ENCODE measurements at regions not wholly inside any gene's neighbourhood (a gene's known extent, or its start where the extent isn't known, plus 50 kb on each side); places are given as distances from the start of the nearest gene placed in this dataset.

DNA sequence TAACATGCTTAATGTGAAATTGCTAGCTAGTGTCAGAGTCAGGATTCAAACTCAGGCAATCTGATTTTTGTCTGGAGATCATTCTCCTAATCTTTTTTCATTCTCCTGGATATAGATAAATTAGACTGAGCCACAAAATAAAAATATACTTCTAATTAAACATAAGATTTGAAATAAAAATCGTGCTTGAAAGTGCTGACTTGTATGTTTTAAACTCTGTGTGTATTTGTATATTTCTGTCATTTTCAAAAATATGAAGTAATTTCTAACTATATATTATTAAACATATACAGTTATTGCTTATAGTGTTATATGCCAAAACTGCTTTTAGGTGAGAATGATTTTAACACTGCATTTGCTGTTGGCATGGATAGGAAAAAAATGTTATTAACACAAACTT is 239.4 kb downstream of the KCNJ2 start:
- Histone ChIP-seq H3K27me3 (no peaks in the 10 kb centered on the region), H3K27ac (no peak overlapping the region), H3K4me3 (no peak overlapping the region), H3K4me1 (peaks cover 0 to 6% (median 0%) of the 10 kb centered on the region in 4 donors), H3K9me3 (no peaks in the 10 kb centered on the region), H3K36me3 (no peaks in the 10 kb centered on the region)
- DNase-seq, result no peak
- TF ChIP-seq, protein P1, sequence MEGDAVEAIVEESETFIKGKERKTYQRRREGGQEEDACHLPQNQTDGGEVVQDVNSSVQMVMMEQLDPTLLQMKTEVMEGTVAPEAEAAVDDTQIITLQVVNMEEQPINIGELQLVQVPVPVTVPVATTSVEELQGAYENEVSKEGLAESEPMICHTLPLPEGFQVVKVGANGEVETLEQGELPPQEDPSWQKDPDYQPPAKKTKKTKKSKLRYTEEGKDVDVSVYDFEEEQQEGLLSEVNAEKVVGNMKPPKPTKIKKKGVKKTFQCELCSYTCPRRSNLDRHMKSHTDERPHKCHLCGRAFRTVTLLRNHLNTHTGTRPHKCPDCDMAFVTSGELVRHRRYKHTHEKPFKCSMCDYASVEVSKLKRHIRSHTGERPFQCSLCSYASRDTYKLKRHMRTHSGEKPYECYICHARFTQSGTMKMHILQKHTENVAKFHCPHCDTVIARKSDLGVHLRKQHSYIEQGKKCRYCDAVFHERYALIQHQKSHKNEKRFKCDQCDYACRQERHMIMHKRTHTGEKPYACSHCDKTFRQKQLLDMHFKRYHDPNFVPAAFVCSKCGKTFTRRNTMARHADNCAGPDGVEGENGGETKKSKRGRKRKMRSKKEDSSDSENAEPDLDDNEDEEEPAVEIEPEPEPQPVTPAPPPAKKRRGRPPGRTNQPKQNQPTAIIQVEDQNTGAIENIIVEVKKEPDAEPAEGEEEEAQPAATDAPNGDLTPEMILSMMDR (IDR thresholded peaks at IDR 0.05), result no peak
- no peak for TF ChIP-seq POLR2A (IDR thresholded peaks at IDR 0.05)

DNA sequence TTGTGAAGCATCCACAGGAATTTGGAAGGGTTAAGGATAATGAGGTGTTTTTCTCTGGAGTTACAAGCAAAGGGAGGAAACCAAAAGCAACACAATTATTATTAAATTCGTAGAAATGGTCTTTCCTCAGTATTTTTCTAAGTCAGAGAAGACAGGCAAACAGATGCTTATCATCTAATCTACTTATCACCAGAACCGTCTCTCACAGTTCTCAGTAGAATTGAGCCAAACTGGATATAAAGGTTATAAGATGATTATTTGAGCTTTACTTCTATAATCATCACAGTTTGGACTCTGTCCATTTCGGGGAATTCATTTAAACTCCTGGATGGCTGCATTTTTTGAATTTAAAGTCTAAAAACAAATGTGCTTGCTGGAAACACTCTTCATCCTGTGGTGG is 245.0 kb downstream of the KCNJ2 start:
- no peaks in the 10 kb centered on the region for H3K4me1 ChIP-seq
- no peaks in the 10 kb centered on the region for H3K36me3 ChIP-seq
- no peaks in the 10 kb centered on the region for H3K9me3 ChIP-seq
- H3K27ac ChIP-seq, result no peak overlapping the region
- H3K27me3 ChIP-seq, result no peaks in the 10 kb centered on the region
- H3K4me3 ChIP-seq, result no peak overlapping the region
- no peak for TF ChIP-seq POLR2A (IDR thresholded peaks at IDR 0.05)
- TF ChIP-seq, protein P1 (IDR thresholded peaks at IDR 0.05), result no peak
- DNase-seq, result no peak

DNA sequence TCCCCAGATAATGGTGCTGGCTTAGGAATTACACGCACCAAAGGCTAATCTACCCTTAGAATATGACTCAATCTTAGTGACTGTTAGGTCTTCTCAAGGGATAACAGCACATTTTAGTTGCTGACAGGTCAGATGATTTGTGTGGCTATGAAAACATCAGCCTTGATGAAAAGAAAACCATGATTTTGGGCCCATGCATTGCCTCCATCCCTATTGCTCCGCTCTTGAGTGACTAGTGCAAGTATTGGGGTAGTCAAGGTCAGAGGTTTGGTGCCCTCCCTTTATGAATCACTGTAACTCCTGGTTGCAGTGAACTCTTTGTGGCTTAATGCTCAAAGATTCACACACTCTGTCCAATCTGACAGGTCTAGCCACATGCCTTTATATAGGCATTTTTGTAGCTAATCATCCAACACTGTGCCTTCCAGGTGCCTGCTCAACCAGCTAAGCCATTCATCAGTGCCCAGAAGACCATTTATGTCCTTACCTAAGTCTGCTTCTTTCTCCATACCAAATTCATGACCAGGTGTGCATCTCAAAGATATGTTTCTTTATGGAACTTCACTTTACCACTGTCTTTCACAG is 251.6 kb downstream of the KCNJ2 start:
- TF ChIP-seq, protein P1 (IDR thresholded peaks at IDR 0.05), result no peak
- TF ChIP-seq POLR2A (IDR thresholded peaks at IDR 0.05), result no peak
- DNase-seq, result no peak
- no peak overlapping the region for H3K27ac ChIP-seq
- no peaks in the 10 kb centered on the region for H3K4me1 ChIP-seq
- H3K36me3 ChIP-seq, result no peaks in the 10 kb centered on the region
- H3K27me3 ChIP-seq, result no peaks in the 10 kb centered on the region
- H3K9me3 ChIP-seq, result no peaks in the 10 kb centered on the region
- H3K4me3 ChIP-seq, result no peak overlapping the region

DNA sequence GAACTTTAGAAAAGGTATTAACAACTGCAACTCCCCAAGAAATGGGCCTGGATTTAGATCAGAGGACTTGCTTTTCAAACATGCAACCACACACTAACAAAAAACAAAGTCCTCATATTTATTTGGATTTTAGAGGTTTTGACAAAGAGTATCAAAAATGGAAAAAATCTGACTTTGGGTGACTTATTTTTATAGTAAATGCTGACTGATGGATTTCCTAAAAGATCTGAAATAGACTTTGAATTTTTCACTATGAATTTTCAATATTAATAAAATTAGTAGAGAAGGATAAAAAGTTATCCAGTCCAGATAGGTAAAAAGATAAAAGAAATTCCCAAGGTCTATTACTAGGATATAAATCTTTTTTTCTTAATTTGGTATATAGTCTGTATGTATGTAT is 253.5 kb downstream of the KCNJ2 start:
- no peaks in the 10 kb centered on the region for H3K27me3 ChIP-seq
- TF ChIP-seq, protein P1 (IDR thresholded peaks at IDR 0.05), result no peak
- no peak for TF ChIP-seq POLR2A (IDR thresholded peaks at IDR 0.05)
- no peaks in the 10 kb centered on the region for H3K9me3 ChIP-seq
- H3K27ac ChIP-seq, result no peak overlapping the region
- no peak overlapping the region for H3K4me3 ChIP-seq
- H3K4me1 ChIP-seq, result no peaks in the 10 kb centered on the region
- no peaks in the 10 kb centered on the region for H3K36me3 ChIP-seq
- DNase-seq, result no peak

DNA sequence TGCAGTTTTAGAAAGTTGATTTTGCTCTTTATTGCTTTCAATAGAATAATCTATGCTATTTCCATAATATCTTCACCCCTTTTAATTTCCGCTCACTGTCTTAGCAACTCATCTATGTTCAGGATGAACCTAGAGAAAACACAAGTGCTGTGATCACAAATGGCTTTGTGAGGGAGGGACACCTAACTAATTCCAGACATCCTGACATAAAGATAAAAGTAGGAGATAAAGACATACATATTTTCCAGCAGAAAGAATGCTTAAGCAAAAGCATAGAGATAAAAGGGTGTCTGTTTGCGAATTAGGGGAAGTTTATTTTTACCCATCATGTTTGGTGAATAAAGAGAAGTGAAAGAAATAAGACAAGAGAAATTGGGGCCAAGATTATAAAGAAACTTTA is 254.2 kb downstream of the KCNJ2 start:
- no peaks in the 10 kb centered on the region for H3K36me3 ChIP-seq
- no peak overlapping the region for H3K27ac ChIP-seq
- no peaks in the 10 kb centered on the region for H3K9me3 ChIP-seq
- no peak overlapping the region for H3K4me3 ChIP-seq
- no peak for TF ChIP-seq POLR2A (IDR thresholded peaks at IDR 0.05)
- TF ChIP-seq, protein P1 (IDR thresholded peaks at IDR 0.05), result no peak
- H3K27me3 ChIP-seq, result no peaks in the 10 kb centered on the region
- DNase-seq, result no peak
- no peaks in the 10 kb centered on the region for H3K4me1 ChIP-seq

DNA sequence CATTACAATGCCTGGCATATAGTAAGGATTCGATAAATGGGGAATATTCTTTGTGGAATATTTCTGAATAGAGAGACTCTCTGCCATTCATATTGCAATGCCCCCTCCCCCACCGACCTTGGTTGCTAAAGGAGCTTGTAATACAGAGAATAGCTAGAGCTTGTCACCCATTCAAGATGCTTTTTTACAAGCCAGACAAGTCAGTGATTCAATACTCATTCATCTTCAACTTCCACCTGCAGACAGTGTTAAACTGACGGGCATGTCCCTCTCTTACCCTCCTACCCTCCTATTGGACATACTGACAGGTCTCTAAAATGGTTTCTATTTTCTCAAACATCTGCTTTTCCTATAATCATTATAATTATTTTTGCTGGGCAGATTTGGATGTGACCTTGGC is 257.4 kb downstream of the KCNJ2 start:
- Histone ChIP-seq H3K4me1 (no peaks in the 10 kb centered on the region), H3K4me3 (no peak overlapping the region), H3K27ac (no peak overlapping the region), H3K9me3 (no peaks in the 10 kb centered on the region), H3K27me3 (no peaks in the 10 kb centered on the region), H3K36me3 (no peaks in the 10 kb centered on the region)
- DNase-seq, result no peak
- TF ChIP-seq, protein P1 (IDR thresholded peaks at IDR 0.05), result no peak

All from Peyer's patch (tissue), 4 donors.